ENCODE measurements at regions not wholly inside any gene's neighbourhood (a gene's known extent, or its start where the extent isn't known, plus 50 kb on each side); places are given as distances from the start of the nearest gene placed in this dataset.
"Not testable (repeated sequence)": the region's sequence is repeated elsewhere in the genome, so short reads cannot be mapped to it uniquely, and the experiment has no call there.

- not testable (repeated sequence) for H3K4me1 Mint-ChIP-seq (ENCODE audit: low read depth); H3K9me3 Mint-ChIP-seq; H3K27me3 Mint-ChIP-seq; H3K4me3 Mint-ChIP-seq; DNase-seq; H3K27ac Mint-ChIP-seq; H3K36me3 Mint-ChIP-seq (ENCODE audit: low read depth)
These were observed 429.7 kb downstream of the SH2D4B start for GRCh38 chr10:80967357-80967756.

GRCh38 chr10:80968903-80969302 is 431.2 kb downstream of the SH2D4B start:
- H3K9me3 Mint-ChIP-seq: no peaks in the 10 kb centered on the region
- no peak for DNase-seq
- no peaks in the 10 kb centered on the region for H3K36me3 Mint-ChIP-seq (ENCODE audit: low read depth)
- H3K4me3 Mint-ChIP-seq: no peak overlapping the region
- no peaks in the 10 kb centered on the region for H3K4me1 Mint-ChIP-seq (ENCODE audit: low read depth)
- H3K27ac Mint-ChIP-seq: no peak overlapping the region
- peaks cover 3% of the 10 kb centered on the region for H3K27me3 Mint-ChIP-seq

- Mint-ChIP-seq H3K4me1 (ENCODE audit: low read depth) (no peaks in the 10 kb centered on the region), H3K27ac (no peak overlapping the region), H3K4me3 (no peak overlapping the region), H3K27me3 (no peaks in the 10 kb centered on the region), H3K36me3 (ENCODE audit: low read depth) (no peaks in the 10 kb centered on the region), H3K9me3 (no peaks in the 10 kb centered on the region)
- DNase-seq: no peak
These were observed 433.8 kb downstream of the SH2D4B start for GRCh38 chr10:80971461-80971860.

- Mint-ChIP-seq H3K27me3 (no peaks in the 10 kb centered on the region), H3K4me1 (ENCODE audit: low read depth) (no peaks in the 10 kb centered on the region), H3K27ac (no peak overlapping the region), H3K36me3 (ENCODE audit: low read depth) (no peaks in the 10 kb centered on the region), H3K9me3 (no peaks in the 10 kb centered on the region), H3K4me3 (no peak overlapping the region)
- no peak for DNase-seq
These were observed 439.0 kb downstream of the SH2D4B start for GRCh38 chr10:80976658-80977057.

- no peak for DNase-seq
- H3K36me3 Mint-ChIP-seq (ENCODE audit: low read depth): no peaks in the 10 kb centered on the region
- no peak overlapping the region for H3K4me3 Mint-ChIP-seq
- no peaks in the 10 kb centered on the region for H3K27me3 Mint-ChIP-seq
- H3K4me1 Mint-ChIP-seq (ENCODE audit: low read depth): no peaks in the 10 kb centered on the region
- H3K9me3 Mint-ChIP-seq: no peaks in the 10 kb centered on the region
- no peak overlapping the region for H3K27ac Mint-ChIP-seq
These were observed 447.4 kb downstream of the SH2D4B start for GRCh38 chr10:80985102-80985501.

GRCh38 chr10:80986596-80986995 is 448.9 kb downstream of the SH2D4B start:
- H3K4me3 Mint-ChIP-seq: no peak overlapping the region
- no peak for DNase-seq
- no peaks in the 10 kb centered on the region for H3K27me3 Mint-ChIP-seq
- H3K36me3 Mint-ChIP-seq (ENCODE audit: low read depth): no peaks in the 10 kb centered on the region
- H3K27ac Mint-ChIP-seq: no peak overlapping the region
- no peaks in the 10 kb centered on the region for H3K9me3 Mint-ChIP-seq
- H3K4me1 Mint-ChIP-seq (ENCODE audit: low read depth): no peaks in the 10 kb centered on the region

- H3K36me3 Mint-ChIP-seq (ENCODE audit: low read depth): no peaks in the 10 kb centered on the region
- no peaks in the 10 kb centered on the region for H3K4me1 Mint-ChIP-seq (ENCODE audit: low read depth)
- H3K4me3 Mint-ChIP-seq: no peak overlapping the region
- H3K9me3 Mint-ChIP-seq: no peaks in the 10 kb centered on the region
- no peaks in the 10 kb centered on the region for H3K27me3 Mint-ChIP-seq
- no peak overlapping the region for H3K27ac Mint-ChIP-seq
- DNase-seq: no peak
These were observed 451.1 kb downstream of the SH2D4B start for GRCh38 chr10:80988755-80989154.

GRCh38 chr10:80996615-80997193 is 459.0 kb downstream of the SH2D4B start:
- H3K27me3 Mint-ChIP-seq: peaks cover 3% of the 10 kb centered on the region
- no peak overlapping the region for H3K27ac Mint-ChIP-seq
- peaks cover 4% of the 10 kb centered on the region for H3K9me3 Mint-ChIP-seq
- no peaks in the 10 kb centered on the region for H3K36me3 Mint-ChIP-seq (ENCODE audit: low read depth)
- H3K4me1 Mint-ChIP-seq (ENCODE audit: low read depth): no peaks in the 10 kb centered on the region
- H3K4me3 Mint-ChIP-seq: no peak overlapping the region
- DNase-seq: no peak

- no peaks in the 10 kb centered on the region for H3K4me1 Mint-ChIP-seq (ENCODE audit: low read depth)
- H3K4me3 Mint-ChIP-seq: no peak overlapping the region
- H3K9me3 Mint-ChIP-seq: peaks cover 3% of the 10 kb centered on the region
- peaks cover 3% of the 10 kb centered on the region for H3K27me3 Mint-ChIP-seq
- DNase-seq: no peak
- no peaks in the 10 kb centered on the region for H3K36me3 Mint-ChIP-seq (ENCODE audit: low read depth)
- H3K27ac Mint-ChIP-seq: no peak overlapping the region
These were observed 463.1 kb downstream of the SH2D4B start for GRCh38 chr10:81000781-81001180.

- H3K27me3 Mint-ChIP-seq: peaks cover 3% of the 10 kb centered on the region
- H3K36me3 Mint-ChIP-seq (ENCODE audit: low read depth): no peaks in the 10 kb centered on the region
- H3K4me3 Mint-ChIP-seq: no peak overlapping the region
- no peak for DNase-seq
- H3K9me3 Mint-ChIP-seq: no peaks in the 10 kb centered on the region
- no peak overlapping the region for H3K27ac Mint-ChIP-seq
- H3K4me1 Mint-ChIP-seq (ENCODE audit: low read depth): no peaks in the 10 kb centered on the region
These were observed 464.7 kb downstream of the SH2D4B start for GRCh38 chr10:81002382-81002781.

GRCh38 chr10:81007872-81008271 is 470.2 kb downstream of the SH2D4B start:
- H3K27ac Mint-ChIP-seq: no peak overlapping the region
- DNase-seq: no peak
- H3K27me3 Mint-ChIP-seq: peaks cover 2% of the 10 kb centered on the region
- no peaks in the 10 kb centered on the region for H3K36me3 Mint-ChIP-seq (ENCODE audit: low read depth)
- H3K4me3 Mint-ChIP-seq: no peak overlapping the region
- no peaks in the 10 kb centered on the region for H3K9me3 Mint-ChIP-seq
- no peaks in the 10 kb centered on the region for H3K4me1 Mint-ChIP-seq (ENCODE audit: low read depth)

GRCh38 chr10:81008726-81009125 is 471.0 kb downstream of the SH2D4B start:
- Mint-ChIP-seq H3K4me3 (no peak overlapping the region), H3K27ac (no peak overlapping the region), H3K27me3 (peaks cover 2% of the 10 kb centered on the region), H3K4me1 (ENCODE audit: low read depth) (no peaks in the 10 kb centered on the region), H3K36me3 (ENCODE audit: low read depth) (no peaks in the 10 kb centered on the region), H3K9me3 (no peaks in the 10 kb centered on the region)
- no peak for DNase-seq

- Mint-ChIP-seq H3K27me3 (peaks cover 5% of the 10 kb centered on the region), H3K27ac (no peak overlapping the region), H3K9me3 (no peaks in the 10 kb centered on the region), H3K4me1 (ENCODE audit: low read depth) (no peaks in the 10 kb centered on the region), H3K4me3 (no peak overlapping the region), H3K36me3 (ENCODE audit: low read depth) (no peaks in the 10 kb centered on the region)
- DNase-seq: no peak
These were observed 471.6 kb downstream of the SH2D4B start for GRCh38 chr10:81009296-81009695.

- Mint-ChIP-seq H3K4me3 (no peak overlapping the region), H3K4me1 (ENCODE audit: low read depth) (peaks cover under 1% of the 10 kb centered on the region), H3K9me3 (no peaks in the 10 kb centered on the region), H3K36me3 (ENCODE audit: low read depth) (no peaks in the 10 kb centered on the region), H3K27me3 (peaks cover 8% of the 10 kb centered on the region), H3K27ac (no peak overlapping the region)
- no peak for DNase-seq
These were observed 476.1 kb downstream of the SH2D4B start for GRCh38 chr10:81013771-81014170.

GRCh38 chr10:81019029-81019890 is 481.6 kb downstream of the SH2D4B start:
- Mint-ChIP-seq H3K4me3 (no peak overlapping the region), H3K9me3 (no peaks in the 10 kb centered on the region), H3K27me3 (peaks cover 3% of the 10 kb centered on the region), H3K36me3 (ENCODE audit: low read depth) (no peaks in the 10 kb centered on the region), H3K4me1 (ENCODE audit: low read depth) (peaks cover 4% of the 10 kb centered on the region), H3K27ac (no peak overlapping the region)
- DNase-seq: no peak
